ENCODE measurements at regions not wholly inside any gene's neighbourhood (a gene's known extent, or its start where the extent isn't known, plus 50 kb on each side); places are given as distances from the start of the nearest gene placed in this dataset.

- no peak overlapping the region for H3K4me3 Mint-ChIP-seq
- no peaks in the 10 kb centered on the region for H3K36me3 Mint-ChIP-seq
- peaks cover 0 to 2% (median 0%) of the 10 kb centered on the region in 3 donors for H3K9me3 Mint-ChIP-seq
- DNase-seq (no peak), ATAC-seq (replicated peaks in 1 of 4) (no peak)
- Histone ChIP-seq H3K4me1 (ENCODE audit: control insufficient read depth in 1 of 2, extremely low read depth in 1 of 2, insufficient read depth in 2 of 2, low read length in 2 of 2) (no peaks in the 10 kb centered on the region), H3K36me3 (ENCODE audit: control insufficient read depth in 2 of 2, extremely low read depth in 1 of 2, insufficient read depth in 1 of 2, low read length in 1 of 2) (no peaks in the 10 kb centered on the region), H3K4me3 (ENCODE audit: control insufficient read depth in 1 of 2, extremely low read depth in 1 of 2, low read length in 1 of 2) (no peak overlapping the region), H3K27me3 (replicated peaks in 1 of 2; ENCODE audit: control insufficient read depth in 2 of 2, extremely low read depth in 1 of 2, insufficient read depth in 2 of 2, low read length in 1 of 2) (peaks cover 0 to 3% of the 10 kb centered on the region in 2 experiments), H3K9me3 (no peaks in the 10 kb centered on the region), H3K27ac (ENCODE audit: low read length) (no peak overlapping the region)
- POLR2A ChIA-PET = no interaction called here
- WGBS (ENCODE audit: insufficient coverage) = no CpG with 5 or more reads among the region's 2 CpGs
- H3K27ac Mint-ChIP-seq = no peak overlapping the region
- H3K4me1 Mint-ChIP-seq = no peaks in the 10 kb centered on the region
- H3K27me3 Mint-ChIP-seq = peaks cover 5 to 14% of the 10 kb centered on the region in 2 donors
- CTCF ChIA-PET = no interaction called here
These were observed 61.0 kb upstream of the NAV2 start for GRCh38 chr11:19651653-19652052.

- Mint-ChIP-seq H3K36me3 (no peaks in the 10 kb centered on the region), H3K4me1 (no peaks in the 10 kb centered on the region), H3K4me3 (no peak overlapping the region), H3K27ac (no peak overlapping the region), H3K9me3 (peaks cover 0 to 2% (median 0%) of the 10 kb centered on the region in 3 donors), H3K27me3 (peaks cover 7 to 14% of the 10 kb centered on the region in 2 donors)
- 100% methylated on average over 1 of the region's 2 CpGs for WGBS (ENCODE audit: insufficient coverage)
- Histone ChIP-seq H3K27ac (ENCODE audit: low read length) (no peak overlapping the region), H3K4me3 (ENCODE audit: control insufficient read depth in 1 of 2, extremely low read depth in 1 of 2, low read length in 1 of 2) (no peak overlapping the region), H3K27me3 (replicated peaks in 1 of 2; ENCODE audit: control insufficient read depth in 2 of 2, extremely low read depth in 1 of 2, insufficient read depth in 2 of 2, low read length in 1 of 2) (peaks cover 0 to 3% of the 10 kb centered on the region in 2 experiments), H3K4me1 (ENCODE audit: control insufficient read depth in 1 of 2, extremely low read depth in 1 of 2, insufficient read depth in 2 of 2, low read length in 2 of 2) (no peaks in the 10 kb centered on the region), H3K9me3 (no peaks in the 10 kb centered on the region), H3K36me3 (ENCODE audit: control insufficient read depth in 2 of 2, extremely low read depth in 1 of 2, insufficient read depth in 1 of 2, low read length in 1 of 2) (no peaks in the 10 kb centered on the region)
- ChIA-PET POLR2A (no interaction called here), CTCF (no interaction called here)
- ATAC-seq (replicated peaks in 1 of 4) (no peak), DNase-seq (no peak)
These were observed 61.6 kb upstream of the NAV2 start for GRCh38 chr11:19651028-19651427.

DNA sequence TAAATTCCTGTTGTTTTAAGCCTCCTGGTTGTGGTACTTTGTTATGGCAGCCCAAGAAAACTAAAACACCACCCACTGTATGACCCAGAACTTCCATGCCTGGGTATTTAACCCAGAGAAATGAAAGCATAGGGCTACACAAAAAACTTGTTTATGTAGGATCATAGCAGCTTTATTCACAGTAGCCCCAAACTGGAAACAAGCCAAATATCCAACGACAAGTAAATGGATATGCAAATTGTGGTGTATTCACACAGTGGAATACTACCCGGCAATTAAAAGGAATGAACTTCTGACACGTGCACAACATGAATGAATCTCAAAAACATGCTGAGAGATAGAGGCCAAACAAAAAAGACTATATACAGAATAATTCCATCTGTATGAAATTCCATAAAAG is 62.2 kb upstream of the NAV2 start:
- ATAC-seq (replicated peaks in 1 of 4) (no peak), DNase-seq (no peak)
- Histone ChIP-seq H3K9me3 (no peaks in the 10 kb centered on the region), H3K27me3 (replicated peaks in 1 of 2; ENCODE audit: control insufficient read depth in 2 of 2, extremely low read depth in 1 of 2, insufficient read depth in 2 of 2, low read length in 1 of 2) (peaks cover 0 to 3% of the 10 kb centered on the region in 2 experiments), H3K4me3 (ENCODE audit: control insufficient read depth in 1 of 2, extremely low read depth in 1 of 2, low read length in 1 of 2) (no peak overlapping the region), H3K36me3 (ENCODE audit: control insufficient read depth in 2 of 2, extremely low read depth in 1 of 2, insufficient read depth in 1 of 2, low read length in 1 of 2) (no peaks in the 10 kb centered on the region), H3K27ac (ENCODE audit: low read length) (no peak overlapping the region), H3K4me1 (ENCODE audit: control insufficient read depth in 1 of 2, extremely low read depth in 1 of 2, insufficient read depth in 2 of 2, low read length in 2 of 2) (no peaks in the 10 kb centered on the region)
- ChIA-PET CTCF (no interaction called here), POLR2A (no interaction called here)
- Mint-ChIP-seq H3K4me1 (no peaks in the 10 kb centered on the region), H3K27me3 (peaks cover 7 to 14% of the 10 kb centered on the region in 2 donors), H3K9me3 (peaks cover 0 to 2% (median 0%) of the 10 kb centered on the region in 3 donors), H3K27ac (no peak overlapping the region), H3K4me3 (no peak overlapping the region), H3K36me3 (no peaks in the 10 kb centered on the region)
- 83% methylated on average over 1 of the region's 3 CpGs for WGBS (ENCODE audit: insufficient coverage)

DNA sequence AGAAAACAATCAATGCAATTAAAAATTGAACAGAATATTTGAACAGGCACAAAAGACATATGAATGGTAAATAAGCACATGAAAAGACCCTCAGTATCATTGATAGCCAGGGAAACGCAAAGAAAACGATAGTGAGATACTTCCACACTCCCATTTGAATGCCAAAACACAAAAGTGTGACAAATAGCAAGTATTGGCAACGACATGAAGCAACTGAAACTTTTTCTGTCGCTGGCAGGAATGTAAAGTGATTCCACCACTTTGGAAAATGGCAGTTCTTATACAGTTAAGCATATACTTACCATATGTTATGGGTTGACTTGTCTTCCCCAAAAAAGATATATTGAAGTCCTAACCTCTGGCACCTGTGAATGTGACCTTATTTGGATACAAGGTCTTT is 62.9 kb upstream of the NAV2 start:
- ATAC-seq (replicated peaks in 1 of 4) = no peak
- Mint-ChIP-seq H3K27ac (no peak overlapping the region), H3K4me3 (no peak overlapping the region), H3K4me1 (no peaks in the 10 kb centered on the region), H3K27me3 (peaks cover 7 to 14% of the 10 kb centered on the region in 2 donors), H3K36me3 (no peaks in the 10 kb centered on the region), H3K9me3 (no peaks in the 10 kb centered on the region)
- WGBS (ENCODE audit: insufficient coverage) = no CpG with 5 or more reads among the region's 4 CpGs
- Histone ChIP-seq H3K27me3 (replicated peaks in 1 of 2; ENCODE audit: control insufficient read depth in 2 of 2, extremely low read depth in 1 of 2, insufficient read depth in 2 of 2, low read length in 1 of 2) (peaks cover 0 to 3% of the 10 kb centered on the region in 2 experiments), H3K4me3 (ENCODE audit: control insufficient read depth in 1 of 2, extremely low read depth in 1 of 2, low read length in 1 of 2) (no peak overlapping the region), H3K27ac (ENCODE audit: low read length) (no peak overlapping the region), H3K36me3 (ENCODE audit: control insufficient read depth in 2 of 2, extremely low read depth in 1 of 2, insufficient read depth in 1 of 2, low read length in 1 of 2) (no peaks in the 10 kb centered on the region), H3K4me1 (ENCODE audit: control insufficient read depth in 1 of 2, extremely low read depth in 1 of 2, insufficient read depth in 2 of 2, low read length in 2 of 2) (no peaks in the 10 kb centered on the region), H3K9me3 (no peaks in the 10 kb centered on the region)
- POLR2A ChIA-PET = no interaction called here
- CTCF ChIA-PET = no interaction called here
- no peak for DNase-seq

DNA sequence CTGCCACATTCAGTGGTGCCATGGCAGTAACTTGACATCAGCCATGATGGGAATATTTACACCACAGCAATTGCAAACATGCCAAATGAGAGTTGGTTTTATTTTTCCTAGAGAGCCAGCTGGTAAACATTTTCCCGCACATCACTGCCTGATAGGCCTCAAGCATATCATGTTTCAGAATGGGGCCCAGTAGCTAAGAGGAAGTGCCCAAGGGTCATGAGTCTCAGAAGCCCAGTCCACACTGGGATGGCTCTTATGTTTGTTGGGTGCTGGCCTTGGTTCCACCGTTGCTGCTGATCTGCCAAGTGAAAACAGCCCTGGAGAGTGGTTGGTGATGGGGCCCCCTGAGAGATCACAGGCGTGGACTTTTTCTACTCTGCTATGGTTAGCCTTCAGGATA is 64.3 kb upstream of the NAV2 start:
- no peaks in the 10 kb centered on the region for H3K9me3 ChIP-seq
- H3K4me1 Mint-ChIP-seq = no peaks in the 10 kb centered on the region
- H3K27me3 Mint-ChIP-seq = peaks cover 9 to 18% of the 10 kb centered on the region in 2 donors
- H3K36me3 ChIP-seq (ENCODE audit: control insufficient read depth in 2 of 2, extremely low read depth in 1 of 2, insufficient read depth in 1 of 2, low read length in 1 of 2) = no peaks in the 10 kb centered on the region
- CTCF ChIA-PET = interaction anchor here in 1 of 2 donors (0.6 kb wide), 1 partner anchor 46 kb away, joined by 4 read pairs; no protein-coding TSS in a partner anchor
- no peak for ATAC-seq (replicated peaks in 1 of 4)
- H3K9me3 Mint-ChIP-seq = no peaks in the 10 kb centered on the region
- 100% methylated on average over 1 of the region's 3 CpGs for WGBS (ENCODE audit: insufficient coverage)
- H3K27ac ChIP-seq (ENCODE audit: low read length) = no peak overlapping the region
- H3K36me3 Mint-ChIP-seq = no peaks in the 10 kb centered on the region
- POLR2A ChIA-PET = no interaction called here
- DNase-seq = no peak
- H3K4me1 ChIP-seq (ENCODE audit: control insufficient read depth in 1 of 2, extremely low read depth in 1 of 2, insufficient read depth in 2 of 2, low read length in 2 of 2) = no peaks in the 10 kb centered on the region
- peaks cover 0 to 3% of the 10 kb centered on the region in 2 experiments for H3K27me3 ChIP-seq (replicated peaks in 1 of 2; ENCODE audit: control insufficient read depth in 2 of 2, extremely low read depth in 1 of 2, insufficient read depth in 2 of 2, low read length in 1 of 2)
- no peak overlapping the region for H3K27ac Mint-ChIP-seq
- no peak overlapping the region for H3K4me3 ChIP-seq (ENCODE audit: control insufficient read depth in 1 of 2, extremely low read depth in 1 of 2, low read length in 1 of 2)
- no peak overlapping the region for H3K4me3 Mint-ChIP-seq

DNA sequence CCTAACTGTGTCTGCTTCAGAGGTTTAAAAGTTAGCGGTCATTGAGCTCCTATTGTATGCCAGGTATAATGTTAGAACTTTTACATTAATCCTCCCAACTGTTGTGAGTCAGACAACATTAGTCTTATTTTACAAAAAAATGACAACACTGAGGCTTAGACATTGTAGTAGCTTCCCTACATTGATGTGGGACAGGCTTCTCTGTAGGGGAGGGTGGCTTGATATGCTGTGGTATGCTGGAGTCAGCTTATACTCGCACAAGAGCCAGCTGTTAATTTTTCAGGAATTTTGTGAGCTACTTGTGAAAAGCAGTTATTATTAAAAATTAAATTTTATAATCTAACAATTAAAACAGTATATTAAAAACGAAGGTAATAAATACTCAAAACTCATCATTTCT is 64.8 kb upstream of the NAV2 start:
- Mint-ChIP-seq H3K4me3 (no peak overlapping the region), H3K4me1 (no peaks in the 10 kb centered on the region), H3K9me3 (no peaks in the 10 kb centered on the region), H3K27me3 (peaks cover 9 to 15% of the 10 kb centered on the region in 2 donors), H3K27ac (no peak overlapping the region), H3K36me3 (no peaks in the 10 kb centered on the region)
- POLR2A ChIA-PET = no interaction called here
- DNase-seq = no peak
- no peak overlapping the region for H3K27ac ChIP-seq (ENCODE audit: low read length)
- H3K4me3 ChIP-seq (ENCODE audit: control insufficient read depth in 1 of 2, extremely low read depth in 1 of 2, low read length in 1 of 2) = no peak overlapping the region
- WGBS (ENCODE audit: insufficient coverage) = no CpG with 5 or more reads among the region's 3 CpGs
- peaks cover 0 to 3% of the 10 kb centered on the region in 2 experiments for H3K27me3 ChIP-seq (replicated peaks in 1 of 2; ENCODE audit: control insufficient read depth in 2 of 2, extremely low read depth in 1 of 2, insufficient read depth in 2 of 2, low read length in 1 of 2)
- no peak for ATAC-seq (replicated peaks in 1 of 4)
- H3K36me3 ChIP-seq (ENCODE audit: control insufficient read depth in 2 of 2, extremely low read depth in 1 of 2, insufficient read depth in 1 of 2, low read length in 1 of 2) = no peaks in the 10 kb centered on the region
- no peaks in the 10 kb centered on the region for H3K4me1 ChIP-seq (ENCODE audit: control insufficient read depth in 1 of 2, extremely low read depth in 1 of 2, insufficient read depth in 2 of 2, low read length in 2 of 2)
- no peaks in the 10 kb centered on the region for H3K9me3 ChIP-seq
- CTCF ChIA-PET = no interaction called here

GRCh38 chr11:19646921-19647320 is 65.7 kb upstream of the NAV2 start:
- Mint-ChIP-seq H3K27ac (no peak overlapping the region), H3K9me3 (no peaks in the 10 kb centered on the region), H3K36me3 (no peaks in the 10 kb centered on the region), H3K27me3 (peaks cover 9 to 15% of the 10 kb centered on the region in 2 donors), H3K4me3 (no peak overlapping the region), H3K4me1 (no peaks in the 10 kb centered on the region)
- H3K27me3 ChIP-seq (replicated peaks in 1 of 2; ENCODE audit: control insufficient read depth in 2 of 2, extremely low read depth in 1 of 2, insufficient read depth in 2 of 2, low read length in 1 of 2) = peaks cover 0 to 3% of the 10 kb centered on the region in 2 experiments
- DNase-seq (no peak), ATAC-seq (replicated peaks in 1 of 4) (peak in 1 of 4 experiments; percentile 12)
- 51% methylated on average over 3 of the region's 3 CpGs for WGBS (ENCODE audit: insufficient coverage)
- no peaks in the 10 kb centered on the region for H3K36me3 ChIP-seq (ENCODE audit: control insufficient read depth in 2 of 2, extremely low read depth in 1 of 2, insufficient read depth in 1 of 2, low read length in 1 of 2)
- H3K4me3 ChIP-seq (ENCODE audit: control insufficient read depth in 1 of 2, extremely low read depth in 1 of 2, low read length in 1 of 2) = no peak overlapping the region
- H3K4me1 ChIP-seq (ENCODE audit: control insufficient read depth in 1 of 2, extremely low read depth in 1 of 2, insufficient read depth in 2 of 2, low read length in 2 of 2) = no peaks in the 10 kb centered on the region
- H3K27ac ChIP-seq (ENCODE audit: low read length) = no peak overlapping the region
- ChIA-PET POLR2A (no interaction called here), CTCF (no interaction called here)
- no peaks in the 10 kb centered on the region for H3K9me3 ChIP-seq
